Heart right ventricle (tissue), 16 donors: ENCODE measurements at regions not wholly inside any gene's neighbourhood (a gene's known extent, or its start where the extent isn't known, plus 50 kb on each side); places are given as distances from the start of the nearest gene placed in this dataset.

Source experiments
- ATAC-seq, 8 donors: fragments of 200-7000 bp; cut with Tn5 transposase; one replicate each; pipeline ENCODE4 v1.9.1; 2020; ENCODE audit warnings: mild to moderate bottlenecking in 8 of 8, moderate library complexity in 8 of 8, moderate number of reproducible peaks in 1 of 8
- DNase-seq, 2 donors: peaks; one replicate each; pipeline ENCODE4 v3.0.0-alpha.2; 2020
- H3K27ac ChIP-seq, 10 donors: fragments of 200-600 bp; sonication (generic) in 2 of 10; one replicate each; pipeline versions ENCODE4 v1.5.0 to v1.8.0; 2020 to 2022; ENCODE audit warnings: mild to moderate bottlenecking in 3 of 10
- H3K27me3 ChIP-seq, 7 donors: fragments of 200-600 bp; one replicate each; pipeline ENCODE4 v1.8.0; 2021 to 2022; ENCODE audit warnings: mild to moderate bottlenecking in 2 of 7
- H3K36me3 ChIP-seq, 9 donors: fragments of 200-600 bp; sonication (generic) in 1 of 9; one replicate each; pipeline versions ENCODE4 v1.5.0 to v1.8.0; 2020 to 2022; ENCODE audit warnings: mild to moderate bottlenecking in 2 of 9
- H3K4me1 ChIP-seq, 9 donors: fragments of 200-600 bp; sonication (generic) in 1 of 9; one replicate each; pipeline versions ENCODE4 v1.5.0 to v1.8.0; 2020 to 2022; ENCODE audit warnings: mild to moderate bottlenecking in 4 of 9
- H3K4me3 ChIP-seq, 10 donors: fragments of 200-600 bp; sonication (generic) in 2 of 10; one replicate each; pipeline versions ENCODE4 v1.5.0 to v1.8.0; 2020 to 2022; ENCODE audit warnings: mild to moderate bottlenecking in 7 of 10, moderate library complexity in 2 of 10
- H3K9me3 ChIP-seq, 11 donors: fragments of 200-600 bp in 10 of 11; sonication (generic) in 2 of 11; one replicate each; pipeline versions ENCODE4 v1.5.0 to v1.8.0; 2013 to 2022; ENCODE audit warnings: mild to moderate bottlenecking in 2 of 11, control low read depth in 1 of 11, moderate library complexity in 1 of 11
- WGBS, 2 donors: extraction: QIAGEN DNeasy Blood & Tissue Kit; methylation state at CpG; one replicate each; pipeline ENCODE4 v1.1.7; 2013; ENCODE audit warnings: inconsistent platforms in 1 of 2; 5-methylcytosine and 5-hydroxymethylcytosine counted together
- intact Hi-C, 10 donors: fragments of 100-400 bp; cut with DNase I; formaldehyde crosslinking; loops; one replicate each; pipeline versions ENCODE4 v1.11.1 to v1.14.2; 2022
- TF ChIP-seq, protein P1 (sequence below), 9 donors: fragments of 200-600 bp; sonication (generic) in 2 of 9; IDR thresholded peaks; one replicate each; pipeline versions ENCODE4 v1.5.0 to v1.8.0; 2021 to 2022; ENCODE audit warnings: antibody characterized with exemption in 9 of 9, mild to moderate bottlenecking in 5 of 9, moderate library complexity in 1 of 9
- donor health status: Arrhythmogenic right ventricular cardiomyopathy.
- donor health status: ischemic (EF 13 %, LVEDD 7.1; RV severe dilation, severe dysfunction).
- donor health status: healthy with polysubstance abuse.
- donor health status: DM: no; HTN: yes; CAD: no.
- donor health status: DM: no; HTN: no; CAD: no.
- donor health status: ischemic (EF 25% LVEDD 6.9; RV normal size, moderate dysfunction).
- donor health status: ischemic (EF 25% LVEDD 5.7; RV mildly dilated, moderate dysfunction).
- donor health status: healthy.
- donor health status: DM: yes; HTN: yes; CAD: no.
- donor health status: Ischemic cardiomyopathy.
- donor health status: ischemic (EF 35%, LVEDD 5.7; RV mildly dilated, moderate dysfunction).
- donor health status: nonischemic (EF 11% LVEDD 7.7; RV severe dilation, severe dysfunction).
- donor health status: DM: yes; HTN: yes; CAD: no.
- donor health status: PGD.
- donor health status: ischemic (EF 29% LVEDD 5.4; RV normal size, mild dysfunction).
- donor health status: nonischemic (EF 23%, LVEDD 6.1; RV moderate dilation, normal function).

DNA sequence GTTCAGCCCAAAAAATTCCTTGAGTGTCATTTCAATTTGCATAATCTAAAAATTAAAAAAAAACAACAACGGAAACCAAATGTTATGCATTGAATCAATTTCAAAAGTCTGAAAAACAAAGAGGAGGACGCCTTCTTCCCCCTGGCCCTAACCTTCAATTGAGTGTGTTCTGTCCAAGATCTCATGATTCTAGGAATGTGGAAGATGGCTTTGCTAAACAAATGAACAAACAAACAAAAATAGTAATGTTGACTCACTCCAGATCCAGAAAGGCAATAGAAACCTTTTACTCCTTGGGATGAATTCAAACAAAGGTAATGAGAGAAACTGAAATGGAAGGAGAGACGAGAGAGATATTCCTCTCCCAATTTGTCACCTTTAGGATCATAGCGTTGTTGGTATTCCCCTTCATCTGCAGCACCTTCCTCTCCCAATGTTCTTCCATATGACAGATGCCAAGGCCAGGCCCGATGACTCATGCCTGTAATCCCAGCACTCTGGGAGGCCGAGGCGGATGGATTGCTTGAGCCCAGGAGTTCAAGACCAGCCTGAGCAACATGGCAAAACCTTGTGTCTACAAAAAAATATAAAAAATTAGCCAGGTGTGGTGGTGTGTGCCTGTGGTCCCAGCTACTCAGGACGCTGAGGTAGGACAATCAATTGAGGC, 109.2 kb upstream of the ADGRF1 start:
- no peak overlapping the region for H3K27ac ChIP-seq
- no peak for ATAC-seq
- no peak for DNase-seq
- WGBS, 2 donors, result 88 to 96% methylated on average over 8 of the region's 8 CpGs
- no peak overlapping the region for H3K4me3 ChIP-seq
- H3K4me1 ChIP-seq, result peaks cover 0 to 16% (median 10%) of the 10 kb centered on the region in 9 donors
- no peaks in the 10 kb centered on the region for H3K36me3 ChIP-seq
- H3K9me3 ChIP-seq, result peaks cover 0 to 4% (median 0%) of the 10 kb centered on the region in 11 donors
- intact Hi-C loops, result no loop called here
- H3K27me3 ChIP-seq, result peaks cover 0 to 4% (median 0%) of the 10 kb centered on the region in 7 donors
- TF ChIP-seq, protein P1, sequence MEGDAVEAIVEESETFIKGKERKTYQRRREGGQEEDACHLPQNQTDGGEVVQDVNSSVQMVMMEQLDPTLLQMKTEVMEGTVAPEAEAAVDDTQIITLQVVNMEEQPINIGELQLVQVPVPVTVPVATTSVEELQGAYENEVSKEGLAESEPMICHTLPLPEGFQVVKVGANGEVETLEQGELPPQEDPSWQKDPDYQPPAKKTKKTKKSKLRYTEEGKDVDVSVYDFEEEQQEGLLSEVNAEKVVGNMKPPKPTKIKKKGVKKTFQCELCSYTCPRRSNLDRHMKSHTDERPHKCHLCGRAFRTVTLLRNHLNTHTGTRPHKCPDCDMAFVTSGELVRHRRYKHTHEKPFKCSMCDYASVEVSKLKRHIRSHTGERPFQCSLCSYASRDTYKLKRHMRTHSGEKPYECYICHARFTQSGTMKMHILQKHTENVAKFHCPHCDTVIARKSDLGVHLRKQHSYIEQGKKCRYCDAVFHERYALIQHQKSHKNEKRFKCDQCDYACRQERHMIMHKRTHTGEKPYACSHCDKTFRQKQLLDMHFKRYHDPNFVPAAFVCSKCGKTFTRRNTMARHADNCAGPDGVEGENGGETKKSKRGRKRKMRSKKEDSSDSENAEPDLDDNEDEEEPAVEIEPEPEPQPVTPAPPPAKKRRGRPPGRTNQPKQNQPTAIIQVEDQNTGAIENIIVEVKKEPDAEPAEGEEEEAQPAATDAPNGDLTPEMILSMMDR (IDR thresholded peaks at IDR 0.05), result no peak

DNA sequence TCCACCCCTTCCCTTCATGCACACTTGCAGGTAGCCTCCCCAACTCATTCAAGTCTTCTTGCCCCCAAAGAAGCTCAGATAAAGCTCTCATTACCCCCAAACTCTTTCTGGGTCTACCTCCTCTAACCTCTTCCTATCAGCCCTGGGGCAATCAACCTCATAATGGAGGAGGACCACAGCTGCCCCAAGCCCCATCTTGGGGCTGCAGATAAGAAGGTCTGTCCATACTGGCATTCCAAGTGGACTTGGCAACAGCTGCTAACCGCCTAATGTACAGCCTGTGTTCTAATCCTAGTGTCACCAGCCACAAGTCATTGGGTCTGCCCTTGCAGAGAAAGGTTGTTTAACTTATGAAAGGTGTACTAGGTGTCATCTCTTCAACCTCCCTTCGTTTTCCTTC, 107.4 kb upstream of the ADGRF1 start:
- Histone ChIP-seq H3K36me3 (no peaks in the 10 kb centered on the region), H3K4me1 (peaks cover 0 to 23% (median 12%) of the 10 kb centered on the region in 9 donors), H3K9me3 (peaks cover 0 to 4% (median 0%) of the 10 kb centered on the region in 11 donors), H3K27me3 (peaks cover 0 to 4% (median 0%) of the 10 kb centered on the region in 7 donors), H3K27ac (no peak overlapping the region), H3K4me3 (no peak overlapping the region)
- intact Hi-C loops, result loop anchor here in 2 of 10 donors (5.0 kb wide), 2 partner anchors 52 to 98 kb away; no protein-coding TSS in a partner anchor
- DNase-seq (no peak), ATAC-seq (no peak)
- TF ChIP-seq, protein P1 (IDR thresholded peaks at IDR 0.05), result no peak
- 69 to 71% methylated on average over 2 of the region's 2 CpGs for WGBS, 2 donors

DNA sequence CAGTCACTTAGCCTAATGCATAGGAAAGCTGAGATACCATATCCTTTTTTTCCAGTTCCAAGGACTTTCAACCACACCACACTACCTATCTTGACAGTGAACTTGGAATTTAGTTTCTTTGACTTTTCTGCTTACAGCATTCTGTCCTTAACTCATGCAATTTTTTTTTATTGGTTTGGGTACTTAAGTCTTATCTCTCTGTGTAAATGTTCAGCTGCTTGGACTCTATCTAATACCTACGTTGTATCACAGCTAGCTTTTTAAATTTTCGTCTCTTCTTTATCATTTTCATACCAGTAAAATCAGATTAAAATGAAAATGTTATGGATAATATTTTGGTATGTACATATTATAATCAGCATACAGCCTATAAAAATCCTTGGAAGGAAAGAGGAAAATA, 106.9 kb upstream of the ADGRF1 start:
- intact Hi-C loops, result loop anchor here in 2 of 10 donors (5.0 kb wide), 2 partner anchors 52 to 98 kb away; no protein-coding TSS in a partner anchor
- Histone ChIP-seq H3K9me3 (peaks cover 0 to 4% (median 0%) of the 10 kb centered on the region in 11 donors), H3K27ac (no peak overlapping the region), H3K27me3 (peaks cover 0 to 4% (median 0%) of the 10 kb centered on the region in 7 donors), H3K4me3 (no peak overlapping the region), H3K36me3 (no peaks in the 10 kb centered on the region), H3K4me1 (peaks cover 0 to 24% (median 12%) of the 10 kb centered on the region in 9 donors)
- ATAC-seq (no peak), DNase-seq (no peak)
- TF ChIP-seq, protein P1 (IDR thresholded peaks at IDR 0.05), result no peak
- 67 to 73% methylated on average over 2 of the region's 2 CpGs for WGBS, 2 donors

DNA sequence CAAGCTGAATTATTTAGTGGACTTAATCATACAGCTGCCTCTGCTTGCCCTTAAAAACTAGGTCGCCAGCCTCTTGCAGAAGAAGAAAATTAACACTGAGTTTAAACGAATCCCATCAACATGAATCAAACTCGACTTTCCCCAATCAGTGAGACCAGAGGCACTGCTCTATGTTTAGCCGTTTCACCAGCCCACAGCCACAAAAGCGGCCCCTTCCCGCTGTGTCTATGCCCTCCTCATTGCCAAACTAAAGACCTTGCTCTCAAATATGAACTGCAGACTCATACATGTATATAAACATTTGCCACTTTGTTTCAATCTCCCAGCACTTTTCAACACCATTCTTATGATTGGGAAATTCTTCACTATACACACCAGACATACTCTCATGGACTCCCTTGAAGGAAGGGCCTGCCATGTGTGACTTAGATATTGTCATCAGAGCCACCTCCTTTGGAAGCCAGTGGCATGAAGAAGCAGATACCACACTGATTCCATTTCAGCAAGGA, 105.8 kb upstream of the ADGRF1 start:
- intact Hi-C loops, result loop anchor here in 2 of 10 donors (5.0 kb wide), 2 partner anchors 51 to 99 kb away; no protein-coding TSS in a partner anchor
- DNase-seq (no peak), ATAC-seq (no peak)
- 80 to 83% methylated on average over 6 of the region's 6 CpGs for WGBS, 2 donors
- H3K9me3 ChIP-seq, result peaks cover 0 to 4% (median 0%) of the 10 kb centered on the region in 11 donors
- peaks cover 0 to 24% (median 11%) of the 10 kb centered on the region in 9 donors for H3K4me1 ChIP-seq
- peaks cover 0 to 2% (median 0%) of the 10 kb centered on the region in 7 donors for H3K27me3 ChIP-seq
- H3K36me3 ChIP-seq, result no peaks in the 10 kb centered on the region
- no peak overlapping the region for H3K4me3 ChIP-seq
- no peak overlapping the region for H3K27ac ChIP-seq
- TF ChIP-seq, protein P1 (IDR thresholded peaks at IDR 0.05), result no peak
